OCI-LY7 (cell line): ENCODE measurements at regions not wholly inside any gene's neighbourhood (a gene's known extent, or its start where the extent isn't known, plus 50 kb on each side); places are given as distances from the start of the nearest gene placed in this dataset.

ENCODE experiments used
- BruUV-seq: library from RNA; stranded (reverse); fragments of 400-500 nt; replicated peaks from 2 replicates; lab custom pipeline; 2021; lab: Mats Ljungman, UMichigan
- CTCF ChIA-PET: fragments of 300-600 bp; sonication (Branson Sonifier 250); formaldehyde crosslinking; loops from one replicate; lab custom pipeline; 2022; ENCODE audit warnings: antibody characterized with exemption; ENCODE audit not compliant: unreplicated experiment; lab: Charles Lee
- POLR2A ChIA-PET: fragments of 300-600 bp; sonication (Branson Sonifier 250); formaldehyde crosslinking; loops from one replicate; lab custom pipeline; 2022; ENCODE audit warnings: antibody characterized with exemption; lab: Charles Lee
- DNase-seq: peaks from one replicate; pipeline ENCODE4 v3.0.0-alpha.2; 2015; ENCODE audit warnings: low spot score
- H2AFZ ChIP-seq: fragments of 200-600 bp; sonication (generic), shearing (Covaris generic); 2 replicates; pipeline ENCODE4 v1.6.1; 2014; ENCODE audit warnings: mild to moderate bottlenecking, antibody characterized with exemption, low read length, moderate library complexity
- H3K27ac ChIP-seq: fragments of 200-600 bp; sonication (generic); 2 replicates; pipeline ENCODE4 v1.5.1; 2014; ENCODE audit warnings: mixed run types, low read depth, mild to moderate bottlenecking, moderate library complexity, low read length, inconsistent platforms; ENCODE audit not compliant: poor library complexity, severe bottlenecking
- H3K36me3 ChIP-seq: fragments of 200-600 bp; sonication (generic); 2 replicates; pipeline ENCODE4 v1.6.1; 2014; ENCODE audit warnings: mild to moderate bottlenecking, antibody characterized with exemption, low read length, moderate library complexity, mixed read lengths; ENCODE audit not compliant: insufficient read depth
- H3K4me1 ChIP-seq: fragments of 200-600 bp; sonication (generic); 2 replicates; pipeline ENCODE4 v1.5.1; 2014; ENCODE audit warnings: mild to moderate bottlenecking, low read length; ENCODE audit not compliant: insufficient read depth, poor library complexity, severe bottlenecking
- H3K4me2 ChIP-seq: fragments of 200-600 bp; sonication (generic); 2 replicates; pipeline ENCODE4 v1.6.1; 2014; ENCODE audit warnings: mild to moderate bottlenecking, low read length
- H3K4me3 ChIP-seq: fragments of 200-600 bp; sonication (generic); 2 replicates; pipeline ENCODE4 v1.5.1; 2014; ENCODE audit warnings: mild to moderate bottlenecking, low read depth, low read length; ENCODE audit not compliant: poor library complexity, severe bottlenecking
- H3K79me2 ChIP-seq: fragments of 200-600 bp; sonication (generic); 2 replicates; pipeline ENCODE4 v1.6.1; 2016; ENCODE audit warnings: low read depth, mild to moderate bottlenecking, low read length, moderate library complexity, mixed read lengths; ENCODE audit not compliant: insufficient read depth
- H3K9me2 ChIP-seq: fragments of 200-600 bp; sonication (generic); 2 replicates; pipeline ENCODE4 v1.6.1; 2016; ENCODE audit warnings: mild to moderate bottlenecking, low read length, mixed read lengths; ENCODE audit not compliant: insufficient read depth
- H3K9me3 ChIP-seq: fragments of 200-600 bp; sonication (generic); 2 replicates; pipeline ENCODE4 v1.6.1; 2014; ENCODE audit warnings: mild to moderate bottlenecking, mixed run types, low read length, mixed read lengths
- H4K20me1 ChIP-seq: fragments of 200-600 bp; sonication (generic); 2 replicates; pipeline ENCODE4 v1.6.1; 2014; ENCODE audit warnings: mild to moderate bottlenecking, antibody characterized with exemption, low read length, moderate library complexity, mixed read lengths; ENCODE audit not compliant: insufficient read depth
- EZH2phosphoT487 ChIP-seq: fragments of 200-600 bp; sonication (generic); IDR thresholded peaks from 2 replicates; pipeline ENCODE4 v1.6.1; 2018; ENCODE audit warnings: low read depth, borderline replicate concordance, mild to moderate bottlenecking, mixed run types, antibody characterized with exemption, low read length, moderate library complexity, mixed read lengths
- intact Hi-C: fragments of 100-400 bp; cut with micrococcal nuclease; formaldehyde crosslinking; loops from one replicate; pipeline ENCODE4 v1.10.0; 2022; ENCODE audit not compliant: unreplicated experiment
- TF ChIP-seq, protein P1 (sequence below): fragments of 200-600 bp; sonication (generic); conservative IDR thresholded peaks from 2 replicates; pipeline ENCODE4 v1.5.1; 2014; ENCODE audit warnings: mild to moderate bottlenecking, antibody characterized with exemption, low read length, moderate library complexity, mixed read lengths

DNA sequence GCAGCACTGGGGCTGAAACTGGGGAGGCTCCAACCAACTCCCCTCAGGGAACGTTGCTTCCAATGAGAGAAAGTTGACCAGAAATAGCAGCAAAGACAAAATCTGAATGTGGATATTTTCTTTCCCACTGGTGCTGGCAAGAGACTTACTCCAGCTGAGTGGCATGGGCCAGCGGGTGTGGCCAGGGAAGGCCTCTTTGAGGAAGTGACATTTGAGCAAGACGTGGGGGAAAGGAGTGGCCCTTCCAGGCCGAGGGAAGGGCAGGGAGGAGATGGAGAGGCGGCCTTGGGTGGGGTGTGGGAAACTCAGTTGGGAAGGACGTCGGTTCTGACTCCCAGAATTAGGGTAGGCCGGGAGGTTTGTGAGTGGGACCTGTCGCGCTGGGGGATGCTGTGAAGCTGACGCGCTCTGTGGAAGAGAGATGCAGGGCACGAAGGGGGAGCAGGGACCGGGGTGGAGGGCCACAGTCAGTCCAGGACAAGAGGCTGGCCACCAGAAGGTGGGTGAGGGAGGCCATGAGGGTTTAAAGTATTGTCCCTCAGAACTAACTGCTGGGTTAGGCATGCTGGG is 96.7 kb upstream of the IKZF1 start:
- H3K4me1 ChIP-seq = peaks cover 30% of the 10 kb centered on the region
- H3K4me2 ChIP-seq = no peak overlapping the region
- intact Hi-C loops = loop anchor here (5.0 kb wide), 1 partner anchor 470 kb away; no protein-coding TSS in a partner anchor
- no peak overlapping the region for H2AFZ ChIP-seq
- TF ChIP-seq, protein P1, sequence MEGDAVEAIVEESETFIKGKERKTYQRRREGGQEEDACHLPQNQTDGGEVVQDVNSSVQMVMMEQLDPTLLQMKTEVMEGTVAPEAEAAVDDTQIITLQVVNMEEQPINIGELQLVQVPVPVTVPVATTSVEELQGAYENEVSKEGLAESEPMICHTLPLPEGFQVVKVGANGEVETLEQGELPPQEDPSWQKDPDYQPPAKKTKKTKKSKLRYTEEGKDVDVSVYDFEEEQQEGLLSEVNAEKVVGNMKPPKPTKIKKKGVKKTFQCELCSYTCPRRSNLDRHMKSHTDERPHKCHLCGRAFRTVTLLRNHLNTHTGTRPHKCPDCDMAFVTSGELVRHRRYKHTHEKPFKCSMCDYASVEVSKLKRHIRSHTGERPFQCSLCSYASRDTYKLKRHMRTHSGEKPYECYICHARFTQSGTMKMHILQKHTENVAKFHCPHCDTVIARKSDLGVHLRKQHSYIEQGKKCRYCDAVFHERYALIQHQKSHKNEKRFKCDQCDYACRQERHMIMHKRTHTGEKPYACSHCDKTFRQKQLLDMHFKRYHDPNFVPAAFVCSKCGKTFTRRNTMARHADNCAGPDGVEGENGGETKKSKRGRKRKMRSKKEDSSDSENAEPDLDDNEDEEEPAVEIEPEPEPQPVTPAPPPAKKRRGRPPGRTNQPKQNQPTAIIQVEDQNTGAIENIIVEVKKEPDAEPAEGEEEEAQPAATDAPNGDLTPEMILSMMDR = no peak
- TF ChIP-seq EZH2phosphoT487 = no peak
- POLR2A ChIA-PET = interaction anchor here (0.7 to 1.5 kb wide), 2 partner anchors 16 to 213 kb away, joined by 3 read pairs; no protein-coding TSS in a partner anchor
- no peaks in the 10 kb centered on the region for H3K9me2 ChIP-seq
- H3K79me2 ChIP-seq = no peaks in the 10 kb centered on the region
- H4K20me1 ChIP-seq = no peaks in the 10 kb centered on the region
- H3K4me3 ChIP-seq = no peak overlapping the region
- CTCF ChIA-PET = interaction anchor here (1.0 kb wide), 1 partner anchor 159 kb away, joined by 3 read pairs; no protein-coding TSS in a partner anchor
- no peak overlapping the region for H3K27ac ChIP-seq
- H3K36me3 ChIP-seq = no peaks in the 10 kb centered on the region
- no peaks in the 10 kb centered on the region for H3K9me3 ChIP-seq
- no peak for DNase-seq
- no TSS peak for BruUV-seq

DNA sequence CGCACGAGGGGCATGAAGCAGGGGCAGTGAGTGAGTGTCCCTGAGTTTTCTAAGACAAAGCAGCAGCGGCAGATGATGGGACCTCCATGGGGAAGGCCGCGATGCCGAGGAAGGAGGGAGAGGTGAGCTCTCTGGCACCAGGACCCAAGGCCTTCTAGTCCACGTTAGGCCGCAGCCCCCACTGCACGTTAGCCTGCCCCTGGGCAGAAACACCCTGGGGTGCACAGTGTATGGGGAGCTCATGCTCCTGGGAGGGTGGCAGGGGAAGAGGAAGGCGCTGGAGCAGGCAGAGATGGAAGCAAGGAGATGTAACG is 97.3 kb upstream of the IKZF1 start:
- H3K9me2 ChIP-seq = no peaks in the 10 kb centered on the region
- ChIA-PET CTCF (interaction anchor here (0.6 to 1.0 kb wide), 2 partner anchors 129 to 159 kb away, joined by 3 to 7 read pairs; no protein-coding TSS in a partner anchor), POLR2A (interaction anchor here (0.6 to 1.5 kb wide), 5 partner anchors 16 to 214 kb away, joined by 3 to 4 read pairs (median 3); no protein-coding TSS in a partner anchor)
- H4K20me1 ChIP-seq = no peaks in the 10 kb centered on the region
- intact Hi-C loops = loop anchor here (5.0 kb wide), 1 partner anchor 470 kb away; no protein-coding TSS in a partner anchor
- H3K27ac ChIP-seq = no peak overlapping the region
- no peaks in the 10 kb centered on the region for H3K36me3 ChIP-seq
- DNase-seq = no peak
- no peak overlapping the region for H3K4me2 ChIP-seq
- H3K4me1 ChIP-seq = peaks cover 34% of the 10 kb centered on the region
- H2AFZ ChIP-seq = no peak overlapping the region
- H3K4me3 ChIP-seq = no peak overlapping the region
- BruUV-seq = no TSS peak
- H3K79me2 ChIP-seq = no peaks in the 10 kb centered on the region
- TF ChIP-seq, protein P1 = no peak
- no peak for TF ChIP-seq EZH2phosphoT487
- no peaks in the 10 kb centered on the region for H3K9me3 ChIP-seq
